CD14-positive monocyte (primary cell): ENCODE measurements at regions not wholly inside any gene's neighbourhood (a gene's known extent, or its start where the extent isn't known, plus 50 kb on each side); places are given as distances from the start of the nearest gene placed in this dataset.

Experiments used
- DNase-seq, 3 donors: peaks; one replicate each; pipeline ENCODE4 v3.0.0-alpha.2; 2011 to 2022
- H2AFZ ChIP-seq: 2 replicates; pipeline ENCODE4 v1.6.0; 2012; ENCODE audit warnings: mild to moderate bottlenecking, low read depth, low read length, inconsistent platforms; ENCODE audit not compliant: insufficient read depth, poor library complexity, severe bottlenecking
- H3K27ac ChIP-seq, 2 donors: 1 replicate in 1 of 2; 2 replicates in 1 of 2; pipeline ENCODE4 v1.5.1; 2012 to 2013; ENCODE audit warnings: low read length in 2 of 2, control low read depth in 1 of 2, inconsistent platforms in 1 of 2, low read depth in 1 of 2, mild to moderate bottlenecking in 1 of 2
- H3K27me3 ChIP-seq, 2 donors: one replicate each; pipeline versions ENCODE4 v1.6.0 to v1.6.1; 2011 to 2013; ENCODE audit warnings: low read length in 2 of 2; ENCODE audit not compliant: control insufficient read depth in 2 of 2, insufficient read depth in 2 of 2
- H3K36me3 ChIP-seq, 2 donors: replicated peaks in 1 of 2; 1 replicate in 1 of 2; 2 replicates in 1 of 2; pipeline versions ENCODE4 v1.5.1 to v1.6.1; 2012 to 2013; ENCODE audit warnings: low read length in 2 of 2, control low read depth in 1 of 2, inconsistent platforms in 1 of 2, mild to moderate bottlenecking in 1 of 2; ENCODE audit not compliant: insufficient read depth in 2 of 2, control insufficient read depth in 1 of 2
- H3K4me1 ChIP-seq, 2 donors: 1 replicate in 1 of 2; 2 replicates in 1 of 2; pipeline versions ENCODE4 v1.5.1 to v1.6.1; 2012 to 2013; ENCODE audit warnings: low read length in 2 of 2, control low read depth in 1 of 2, inconsistent platforms in 1 of 2, mild to moderate bottlenecking in 1 of 2, moderate library complexity in 1 of 2; ENCODE audit not compliant: insufficient read depth in 2 of 2, control insufficient read depth in 1 of 2
- H3K4me2 ChIP-seq: replicated peaks from 2 replicates; pipeline ENCODE3; 2012; ENCODE audit warnings: low read length, moderate library complexity, mild to moderate bottlenecking; ENCODE audit not compliant: poor library complexity, severe bottlenecking; ENCODE audit errors: extremely low read depth
- H3K4me3 ChIP-seq, 3 experiments: fragments of 200-600 bp in 1 of 3; sonication (generic) in 1 of 3; replicated peaks in 1 of 3; 1 replicate in 2 of 3; 2 replicates in 1 of 3; pipeline ENCODE4 v1.5.1; 2011 to 2013; ENCODE audit warnings: low read length in 3 of 3, mild to moderate bottlenecking in 3 of 3, control low read depth in 2 of 3, low read depth in 2 of 3, inconsistent platforms in 1 of 3, moderate library complexity in 1 of 3
- H3K79me2 ChIP-seq: 2 replicates; pipeline ENCODE4 v1.6.0; 2012; ENCODE audit warnings: mild to moderate bottlenecking, control low read depth, inconsistent platforms, low read length, moderate library complexity; ENCODE audit not compliant: insufficient read depth
- H3K9ac ChIP-seq: 2 replicates; pipeline ENCODE4 v1.6.0; 2017; ENCODE audit warnings: low read length, mild to moderate bottlenecking; ENCODE audit not compliant: insufficient read depth, poor library complexity, severe bottlenecking
- H3K9me3 ChIP-seq, 2 donors: replicated peaks in 1 of 2; 1 replicate in 1 of 2; 2 replicates in 1 of 2; pipeline versions ENCODE4 v1.5.1 to v1.6.1; 2012 to 2013; ENCODE audit warnings: low read length in 2 of 2, control low read depth in 1 of 2; ENCODE audit not compliant: control insufficient read depth in 1 of 2, insufficient read depth in 1 of 2
- H4K20me1 ChIP-seq: 2 replicates; pipeline ENCODE4 v1.6.0; 2012; ENCODE audit warnings: mild to moderate bottlenecking, low read length, control low read depth, moderate library complexity; ENCODE audit not compliant: insufficient read depth
- H3K27ac Mint-ChIP-seq, 7 donors: one replicate each; pipeline ENCODE4 v1.8.0; 2020; ENCODE audit warnings: mild to moderate bottlenecking in 7 of 7, mixed read lengths in 7 of 7, moderate library complexity in 6 of 7, inconsistent platforms in 2 of 7
- H3K27me3 Mint-ChIP-seq, 3 donors: one replicate each; pipeline ENCODE4 v1.8.0; 2021 to 2022; ENCODE audit warnings: low read depth in 3 of 3, mild to moderate bottlenecking in 3 of 3, mixed read lengths in 3 of 3, moderate library complexity in 3 of 3, inconsistent platforms in 1 of 3
- H3K36me3 Mint-ChIP-seq, 2 donors: one replicate each; pipeline ENCODE4 v1.8.0; 2020; ENCODE audit warnings: mixed read lengths in 2 of 2, inconsistent platforms in 1 of 2, mild to moderate bottlenecking in 1 of 2
- H3K4me1 Mint-ChIP-seq: one replicate; pipeline ENCODE4 v1.8.0; 2020; ENCODE audit warnings: mild to moderate bottlenecking, mixed read lengths
- H3K4me3 Mint-ChIP-seq, 2 donors: one replicate each; pipeline ENCODE4 v1.8.0; 2020; ENCODE audit warnings: mild to moderate bottlenecking in 2 of 2, mixed read lengths in 2 of 2, moderate library complexity in 1 of 2
- H3K9me3 Mint-ChIP-seq, 7 donors: one replicate each; pipeline ENCODE4 v1.8.0; 2020 to 2022; ENCODE audit warnings: mixed read lengths in 7 of 7, mild to moderate bottlenecking in 6 of 7, moderate library complexity in 6 of 7, inconsistent platforms in 2 of 7
- CTCF ChIP-seq: fragments of 200-600 bp; IDR thresholded peaks from one replicate; pipeline ENCODE4 v1.8.0; 2022; ENCODE audit warnings: antibody characterized with exemption, mild to moderate bottlenecking
- WGBS: methylation state at CpG from one replicate; pipeline ENCODE4 v1.1.5; 2013; ENCODE audit warnings: missing lambda C conversion rate; ENCODE audit not compliant: insufficient coverage; 5-methylcytosine and 5-hydroxymethylcytosine counted together
- intact Hi-C, 2 donors: fragments of 100-400 bp; cut with micrococcal nuclease; formaldehyde crosslinking; loops; one replicate each; pipeline versions ENCODE4 v1.15.0 to v1.15.1; 2023

GRCh38 chr6:151709329-151709728, 98.2 kb upstream of the ESR1 start:
- no peak for TF ChIP-seq CTCF
- Mint-ChIP-seq H3K27me3 (peaks cover 0 to 2% (median 2%) of the 10 kb centered on the region in 3 donors), H3K9me3 (peaks cover 8 to 28% (median 15%) of the 10 kb centered on the region in 7 donors), H3K4me3 (no peak overlapping the region), H3K36me3 (peaks cover 3% of the 10 kb centered on the region in 2 donors), H3K27ac (no peak overlapping the region), H3K4me1 (no peaks in the 10 kb centered on the region)
- Histone ChIP-seq H3K4me2 (no peak overlapping the region), H3K4me3 (no peak overlapping the region), H3K36me3 (no peaks in the 10 kb centered on the region), H3K27ac (no peak overlapping the region), H2AFZ (no peak overlapping the region), H3K4me1 (no peaks in the 10 kb centered on the region), H3K79me2 (no peaks in the 10 kb centered on the region), H4K20me1 (no peaks in the 10 kb centered on the region), H3K27me3 (no peaks in the 10 kb centered on the region), H3K9ac (no peak overlapping the region), H3K9me3 (no peaks in the 10 kb centered on the region)
- intact Hi-C loops = no loop called here
- WGBS = no CpG with 5 or more reads among the region's 3 CpGs
- DNase-seq = no peak

- no peaks in the 10 kb centered on the region for H3K36me3 ChIP-seq
- 50% methylated on average over 2 of the region's 5 CpGs for WGBS
- no peaks in the 10 kb centered on the region for H3K27me3 ChIP-seq
- no peak overlapping the region for H3K27ac Mint-ChIP-seq
- H3K4me3 ChIP-seq = no peak overlapping the region
- intact Hi-C loops = no loop called here
- no peak overlapping the region for H3K4me3 Mint-ChIP-seq
- no peaks in the 10 kb centered on the region for H3K4me1 ChIP-seq
- no peaks in the 10 kb centered on the region for H3K4me1 Mint-ChIP-seq
- no peak for TF ChIP-seq CTCF
- H3K27ac ChIP-seq = no peak overlapping the region
- peaks cover 0 to 2% (median 2%) of the 10 kb centered on the region in 3 donors for H3K27me3 Mint-ChIP-seq
- no peaks in the 10 kb centered on the region for H4K20me1 ChIP-seq
- H3K9me3 Mint-ChIP-seq = peaks cover 9 to 26% (median 14%) of the 10 kb centered on the region in 7 donors
- DNase-seq = no peak
- peaks cover 0 to 2% of the 10 kb centered on the region in 2 donors for H3K36me3 Mint-ChIP-seq
- no peaks in the 10 kb centered on the region for H3K79me2 ChIP-seq
- H2AFZ ChIP-seq = no peak overlapping the region
- no peaks in the 10 kb centered on the region for H3K9me3 ChIP-seq
- H3K4me2 ChIP-seq = no peak overlapping the region
- no peak overlapping the region for H3K9ac ChIP-seq
Measured at GRCh38 chr6:151716526-151716932, 91.0 kb upstream of the ESR1 start.
